Fibroblast of the aortic adventitia (primary cell): ENCODE measurements at regions not wholly inside any gene's neighbourhood (a gene's known extent, or its start where the extent isn't known, plus 50 kb on each side); places are given as distances from the start of the nearest gene placed in this dataset.

Experiments used
- DNase-seq: peaks from one replicate; pipeline ENCODE4 v3.0.0-alpha.2; 2010; ENCODE audit warnings: low read depth
- H3K4me3 ChIP-seq: 2 replicates; pipeline ENCODE4 v1.5.1; 2011; ENCODE audit warnings: low read depth, mild to moderate bottlenecking, control low read depth, low read length, moderate library complexity
- CTCF ChIP-seq: IDR thresholded peaks from 2 replicates; pipeline ENCODE4 v1.5.1; 2011; ENCODE audit warnings: mild to moderate bottlenecking, low read length, control low read depth, inconsistent platforms; ENCODE audit not compliant: insufficient read depth

- H3K4me3 ChIP-seq: no peak overlapping the region
- no peak for TF ChIP-seq CTCF
- DNase-seq: no peak
These were observed 337.9 kb upstream of the PKDCC start for GRCh38 chr2:41709702-41710599.

GRCh38 chr2:41710944-41711343 is 336.9 kb upstream of the PKDCC start:
- peak; percentile 51 for DNase-seq
- TF ChIP-seq CTCF: no peak

GRCh38 chr2:41711736-41712135 is 336.1 kb upstream of the PKDCC start:
- H3K4me3 ChIP-seq: no peak overlapping the region
- no peak for TF ChIP-seq CTCF
- DNase-seq: no peak

More at GRCh38 chr2:41710944-41711343, 336.9 kb upstream of the PKDCC start:
- no peak overlapping the region for H3K4me3 ChIP-seq

GRCh38 chr2:41716497-41716896 is 331.3 kb upstream of the PKDCC start:
- no peak for DNase-seq
- TF ChIP-seq CTCF: no peak
- no peak overlapping the region for H3K4me3 ChIP-seq

- H3K4me3 ChIP-seq: no peak overlapping the region
- no peak for TF ChIP-seq CTCF
- no peak for DNase-seq
These were observed 330.0 kb upstream of the PKDCC start for GRCh38 chr2:41717839-41718238.

- no peak for TF ChIP-seq CTCF
- DNase-seq: no peak
These were observed 329.1 kb upstream of the PKDCC start for GRCh38 chr2:41718705-41719104.

More at GRCh38 chr2:41718705-41719104, 329.1 kb upstream of the PKDCC start:
- H3K4me3 ChIP-seq: no peak overlapping the region
